OCI-LY7 (cell line): ENCODE measurements at regions not wholly inside any gene's neighbourhood (a gene's known extent, or its start where the extent isn't known, plus 50 kb on each side); places are given as distances from the start of the nearest gene placed in this dataset.

Experiments used
- BruUV-seq: library from RNA; stranded (reverse); fragments of 400-500 nt; replicated peaks from 2 replicates; lab custom pipeline; 2021; lab: Mats Ljungman, UMichigan
- CTCF ChIA-PET: fragments of 300-600 bp; sonication (Branson Sonifier 250); formaldehyde crosslinking; loops from one replicate; lab custom pipeline; 2022; ENCODE audit warnings: antibody characterized with exemption; ENCODE audit not compliant: unreplicated experiment; lab: Charles Lee
- POLR2A ChIA-PET: fragments of 300-600 bp; sonication (Branson Sonifier 250); formaldehyde crosslinking; loops from one replicate; lab custom pipeline; 2022; ENCODE audit warnings: antibody characterized with exemption; lab: Charles Lee
- DNase-seq: peaks from one replicate; pipeline ENCODE4 v3.0.0-alpha.2; 2015; ENCODE audit warnings: low spot score
- H2AFZ ChIP-seq: fragments of 200-600 bp; sonication (generic), shearing (Covaris generic); 2 replicates; pipeline ENCODE4 v1.6.1; 2014; ENCODE audit warnings: mild to moderate bottlenecking, antibody characterized with exemption, low read length, moderate library complexity
- H3K27ac ChIP-seq: fragments of 200-600 bp; sonication (generic); 2 replicates; pipeline ENCODE4 v1.5.1; 2014; ENCODE audit warnings: mixed run types, low read depth, mild to moderate bottlenecking, moderate library complexity, low read length, inconsistent platforms; ENCODE audit not compliant: poor library complexity, severe bottlenecking
- H3K36me3 ChIP-seq: fragments of 200-600 bp; sonication (generic); 2 replicates; pipeline ENCODE4 v1.6.1; 2014; ENCODE audit warnings: mild to moderate bottlenecking, antibody characterized with exemption, low read length, moderate library complexity, mixed read lengths; ENCODE audit not compliant: insufficient read depth
- H3K4me1 ChIP-seq: fragments of 200-600 bp; sonication (generic); 2 replicates; pipeline ENCODE4 v1.5.1; 2014; ENCODE audit warnings: mild to moderate bottlenecking, low read length; ENCODE audit not compliant: insufficient read depth, poor library complexity, severe bottlenecking
- H3K4me2 ChIP-seq: fragments of 200-600 bp; sonication (generic); 2 replicates; pipeline ENCODE4 v1.6.1; 2014; ENCODE audit warnings: mild to moderate bottlenecking, low read length
- H3K4me3 ChIP-seq: fragments of 200-600 bp; sonication (generic); 2 replicates; pipeline ENCODE4 v1.5.1; 2014; ENCODE audit warnings: mild to moderate bottlenecking, low read depth, low read length; ENCODE audit not compliant: poor library complexity, severe bottlenecking
- H3K79me2 ChIP-seq: fragments of 200-600 bp; sonication (generic); 2 replicates; pipeline ENCODE4 v1.6.1; 2016; ENCODE audit warnings: low read depth, mild to moderate bottlenecking, low read length, moderate library complexity, mixed read lengths; ENCODE audit not compliant: insufficient read depth
- H3K9me2 ChIP-seq: fragments of 200-600 bp; sonication (generic); 2 replicates; pipeline ENCODE4 v1.6.1; 2016; ENCODE audit warnings: mild to moderate bottlenecking, low read length, mixed read lengths; ENCODE audit not compliant: insufficient read depth
- H3K9me3 ChIP-seq: fragments of 200-600 bp; sonication (generic); 2 replicates; pipeline ENCODE4 v1.6.1; 2014; ENCODE audit warnings: mild to moderate bottlenecking, mixed run types, low read length, mixed read lengths
- H4K20me1 ChIP-seq: fragments of 200-600 bp; sonication (generic); 2 replicates; pipeline ENCODE4 v1.6.1; 2014; ENCODE audit warnings: mild to moderate bottlenecking, antibody characterized with exemption, low read length, moderate library complexity, mixed read lengths; ENCODE audit not compliant: insufficient read depth
- CTCF ChIP-seq: fragments of 200-600 bp; sonication (generic); conservative IDR thresholded peaks from 2 replicates; pipeline ENCODE4 v1.5.1; 2014; ENCODE audit warnings: mild to moderate bottlenecking, antibody characterized with exemption, low read length, moderate library complexity, mixed read lengths
- EZH2phosphoT487 ChIP-seq: fragments of 200-600 bp; sonication (generic); IDR thresholded peaks from 2 replicates; pipeline ENCODE4 v1.6.1; 2018; ENCODE audit warnings: low read depth, borderline replicate concordance, mild to moderate bottlenecking, mixed run types, antibody characterized with exemption, low read length, moderate library complexity, mixed read lengths
- intact Hi-C: fragments of 100-400 bp; cut with micrococcal nuclease; formaldehyde crosslinking; loops from one replicate; pipeline ENCODE4 v1.10.0; 2022; ENCODE audit not compliant: unreplicated experiment

GRCh38 chr3:43155464-43156121 lies 49.7 kb upstream of the POMGNT2 start:
- H3K4me2 ChIP-seq, result no peak overlapping the region
- H3K79me2 ChIP-seq, result no peaks in the 10 kb centered on the region
- TF ChIP-seq EZH2phosphoT487 (no peak), CTCF (no peak)
- CTCF ChIA-PET, result no interaction called here
- no TSS peak for BruUV-seq
- no peaks in the 10 kb centered on the region for H3K4me1 ChIP-seq
- no peaks in the 10 kb centered on the region for H3K9me3 ChIP-seq
- intact Hi-C loops, result no loop called here
- no peaks in the 10 kb centered on the region for H3K9me2 ChIP-seq
- H2AFZ ChIP-seq, result no peak overlapping the region
- H4K20me1 ChIP-seq, result no peaks in the 10 kb centered on the region
- no peak overlapping the region for H3K4me3 ChIP-seq
- H3K36me3 ChIP-seq, result no peaks in the 10 kb centered on the region
- POLR2A ChIA-PET, result interaction anchor here (0.7 kb wide), 1 partner anchor 27 kb away, joined by 3 read pairs; no protein-coding TSS in a partner anchor
- no peak overlapping the region for H3K27ac ChIP-seq
- DNase-seq, result no peak
